SKM-1 (cell line): ENCODE measurements at regions not wholly inside any gene's neighbourhood (a gene's known extent, or its start where the extent isn't known, plus 50 kb on each side); places are given as distances from the start of the nearest gene placed in this dataset.

Experiments used
- DNase-seq: peaks from one replicate; lab custom pipeline; 2025; ENCODE audit not compliant: unreplicated experiment; lab: John Stamatoyannopoulos, UW

- DNase-seq = no peak
Measured at GRCh38 chr7:26046878-26047277, 105.1 kb upstream of the NFE2L3 start.

- DNase-seq = no peak
Measured at GRCh38 chr7:26048663-26049062, 103.3 kb upstream of the NFE2L3 start.

- no peak for DNase-seq
Measured at GRCh38 chr7:26049081-26049480, 102.9 kb upstream of the NFE2L3 start.

GRCh38 chr7:26051021-26051420 lies 101.0 kb upstream of the NFE2L3 start:
- DNase-seq = no peak

GRCh38 chr7:26052706-26053105 lies 99.3 kb upstream of the NFE2L3 start:
- DNase-seq = no peak

- no peak for DNase-seq
Measured at GRCh38 chr7:26054386-26054785, 97.6 kb upstream of the NFE2L3 start.

GRCh38 chr7:26055241-26055640 lies 96.8 kb upstream of the NFE2L3 start:
- no peak for DNase-seq

- no peak for DNase-seq
Measured at GRCh38 chr7:26060733-26061677, 91.0 kb upstream of the NFE2L3 start.

- DNase-seq = peak; percentile 27
Measured at GRCh38 chr7:26061678-26062603, 90.1 kb upstream of the NFE2L3 start.

GRCh38 chr7:26065652-26066051 lies 86.3 kb upstream of the NFE2L3 start:
- no peak for DNase-seq

GRCh38 chr7:26066736-26067135 lies 85.3 kb upstream of the NFE2L3 start:
- no peak for DNase-seq

GRCh38 chr7:26070290-26070689 lies 81.7 kb upstream of the NFE2L3 start:
- no peak for DNase-seq

GRCh38 chr7:26071622-26072456 lies 80.2 kb upstream of the NFE2L3 start:
- DNase-seq = no peak

GRCh38 chr7:26073041-26073440 lies 79.0 kb upstream of the NFE2L3 start:
- DNase-seq = no peak

GRCh38 chr7:26074919-26075318 lies 77.1 kb upstream of the NFE2L3 start:
- no peak for DNase-seq

GRCh38 chr7:26076691-26077090 lies 75.3 kb upstream of the NFE2L3 start:
- no peak for DNase-seq

- peak; percentile 59 for DNase-seq
Measured at GRCh38 chr7:26078437-26079336, 73.3 kb upstream of the NFE2L3 start.

GRCh38 chr7:26081638-26082037 lies 70.4 kb upstream of the NFE2L3 start:
- DNase-seq = no peak

- DNase-seq = no peak
Measured at GRCh38 chr7:26083113-26083512, 68.9 kb upstream of the NFE2L3 start.

GRCh38 chr7:26084418-26084817 lies 67.6 kb upstream of the NFE2L3 start:
- no peak for DNase-seq
